Kidney (tissue), 13 donors: ENCODE measurements at regions not wholly inside any gene's neighbourhood (a gene's known extent, or its start where the extent isn't known, plus 50 kb on each side); places are given as distances from the start of the nearest gene placed in this dataset.

Experiments used
- DNase-seq, 5 donors: peaks; one replicate each; pipeline ENCODE4 v3.0.0-alpha.2; 2013 to 2020
- FAIRE-seq: peaks from 2 replicates; lab custom pipeline; 2012; peaks lifted over from hg19 to GRCh38; lab: Jason Lieb, UNC
- H3K27ac ChIP-seq, 2 donors: one replicate each; pipeline ENCODE4 v1.7.0; 2013; ENCODE audit warnings: low read depth in 2 of 2, low read length in 2 of 2, inconsistent platforms in 1 of 2
- H3K27me3 ChIP-seq: one replicate; pipeline ENCODE4 v1.7.1; 2013; ENCODE audit warnings: low read length, inconsistent platforms; ENCODE audit not compliant: control insufficient read depth, insufficient read depth
- H3K36me3 ChIP-seq, 3 donors: one replicate each; pipeline versions ENCODE4 v1.7.0 to v1.7.1; 2013; ENCODE audit warnings: low read length in 3 of 3, control low read depth in 1 of 3, inconsistent platforms in 1 of 3; ENCODE audit not compliant: insufficient read depth in 3 of 3, control insufficient read depth in 2 of 3
- H3K4me1 ChIP-seq, 3 donors: one replicate each; pipeline versions ENCODE4 v1.7.0 to v1.7.1; 2013; ENCODE audit warnings: low read length in 3 of 3, inconsistent platforms in 1 of 3, low read depth in 1 of 3; ENCODE audit not compliant: control insufficient read depth in 2 of 3, insufficient read depth in 2 of 3
- H3K4me3 ChIP-seq, 3 donors: one replicate each; pipeline versions ENCODE4 v1.7.0 to v1.8.1; 2013; ENCODE audit warnings: low read length in 3 of 3, control low read depth in 1 of 3, inconsistent platforms in 1 of 3
- H3K9ac ChIP-seq, 3 donors: one replicate each; pipeline versions ENCODE4 v1.7.0 to v1.7.1; 2013; ENCODE audit warnings: low read length in 3 of 3, control low read depth in 1 of 3, inconsistent platforms in 1 of 3
- H3K9me3 ChIP-seq, 3 donors: one replicate each; pipeline versions ENCODE4 v1.7.0 to v1.7.1; 2013; ENCODE audit warnings: low read length in 3 of 3, control low read depth in 1 of 3, inconsistent platforms in 1 of 3; ENCODE audit not compliant: control insufficient read depth in 2 of 3, insufficient read depth in 1 of 3
- intact Hi-C: fragments of 100-400 bp; cut with DNase I; formaldehyde crosslinking; loops from one replicate; pipeline ENCODE4 v1.11.1; 2022
- TF ChIP-seq, protein P1 (sequence below): IDR thresholded peaks from 3 replicates; pipeline ENCODE4 v1.5.1; 2012; ENCODE audit warnings: mild to moderate bottlenecking, moderate library complexity, borderline replicate concordance; ENCODE audit not compliant: insufficient read depth; ENCODE audit errors: extremely low read depth
- donor health status: control.
- donor health status: control.
- donor health status: control.
- donor health status: control.
- donor health status: control.
- donor health status: DM: yes; HTN: yes; CAD: no.
- donor health status: Normal renal cell carcinoma (clear cell type).

DNA sequence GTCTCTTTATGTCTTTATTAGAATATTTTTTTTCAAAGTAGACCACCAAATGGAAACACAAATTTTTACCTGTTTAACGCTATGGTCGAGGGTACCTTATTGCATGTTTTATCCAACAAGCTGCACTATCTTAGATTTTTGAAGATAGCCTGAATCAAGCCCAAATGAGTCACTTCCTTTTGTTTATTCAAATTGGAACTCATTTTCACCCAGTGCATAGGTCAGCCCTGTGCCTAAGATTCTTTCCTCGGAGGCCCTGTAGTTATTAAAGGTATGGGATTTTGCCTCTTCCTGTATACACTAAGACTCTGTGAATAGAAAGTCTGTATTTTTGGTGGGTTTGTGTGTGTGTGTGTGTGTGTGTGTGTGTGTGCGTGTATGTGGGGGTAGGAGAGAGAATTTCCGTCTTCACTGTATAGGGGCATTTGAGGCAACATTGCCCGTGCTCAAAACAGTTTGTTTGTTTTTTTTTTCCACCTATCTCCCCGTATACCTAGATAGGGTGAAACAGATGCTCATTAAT lies 358.0 kb upstream of the CADM2 start:
- Histone ChIP-seq H3K36me3 (no peaks in the 10 kb centered on the region), H3K27me3 (no peaks in the 10 kb centered on the region), H3K27ac (no peak overlapping the region), H3K4me3 (no peak overlapping the region), H3K9ac (no peak overlapping the region), H3K4me1 (no peaks in the 10 kb centered on the region), H3K9me3 (no peaks in the 10 kb centered on the region)
- intact Hi-C loops: no loop called here
- TF ChIP-seq, protein P1, sequence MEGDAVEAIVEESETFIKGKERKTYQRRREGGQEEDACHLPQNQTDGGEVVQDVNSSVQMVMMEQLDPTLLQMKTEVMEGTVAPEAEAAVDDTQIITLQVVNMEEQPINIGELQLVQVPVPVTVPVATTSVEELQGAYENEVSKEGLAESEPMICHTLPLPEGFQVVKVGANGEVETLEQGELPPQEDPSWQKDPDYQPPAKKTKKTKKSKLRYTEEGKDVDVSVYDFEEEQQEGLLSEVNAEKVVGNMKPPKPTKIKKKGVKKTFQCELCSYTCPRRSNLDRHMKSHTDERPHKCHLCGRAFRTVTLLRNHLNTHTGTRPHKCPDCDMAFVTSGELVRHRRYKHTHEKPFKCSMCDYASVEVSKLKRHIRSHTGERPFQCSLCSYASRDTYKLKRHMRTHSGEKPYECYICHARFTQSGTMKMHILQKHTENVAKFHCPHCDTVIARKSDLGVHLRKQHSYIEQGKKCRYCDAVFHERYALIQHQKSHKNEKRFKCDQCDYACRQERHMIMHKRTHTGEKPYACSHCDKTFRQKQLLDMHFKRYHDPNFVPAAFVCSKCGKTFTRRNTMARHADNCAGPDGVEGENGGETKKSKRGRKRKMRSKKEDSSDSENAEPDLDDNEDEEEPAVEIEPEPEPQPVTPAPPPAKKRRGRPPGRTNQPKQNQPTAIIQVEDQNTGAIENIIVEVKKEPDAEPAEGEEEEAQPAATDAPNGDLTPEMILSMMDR: no peak
- DNase-seq (no peak), FAIRE-seq (no peak)

DNA sequence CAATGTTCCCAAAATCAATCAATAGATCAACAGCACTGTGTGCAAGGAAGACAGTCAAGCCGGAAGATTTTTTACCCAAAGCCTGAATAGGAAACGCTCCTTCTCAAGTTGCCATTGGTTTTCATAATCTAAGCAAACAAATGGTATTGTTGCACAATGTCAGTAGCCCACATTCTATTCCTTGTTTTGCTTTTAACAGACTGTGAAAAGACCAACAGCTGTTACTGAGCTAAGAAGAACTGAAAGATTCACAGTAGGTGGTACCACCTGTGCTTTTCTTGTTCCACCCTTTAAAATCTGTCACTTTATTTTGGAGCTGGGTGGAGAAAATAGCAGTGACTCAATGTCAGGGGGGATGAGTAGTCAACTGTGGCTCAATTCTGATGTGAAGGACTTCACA lies 357.5 kb upstream of the CADM2 start:
- TF ChIP-seq, protein P1: no peak
- Histone ChIP-seq H3K9me3 (no peaks in the 10 kb centered on the region), H3K36me3 (no peaks in the 10 kb centered on the region), H3K9ac (no peak overlapping the region), H3K27me3 (no peaks in the 10 kb centered on the region), H3K27ac (no peak overlapping the region), H3K4me1 (no peaks in the 10 kb centered on the region), H3K4me3 (no peak overlapping the region)
- DNase-seq: no peak
- intact Hi-C loops: no loop called here
- FAIRE-seq: no peak

DNA sequence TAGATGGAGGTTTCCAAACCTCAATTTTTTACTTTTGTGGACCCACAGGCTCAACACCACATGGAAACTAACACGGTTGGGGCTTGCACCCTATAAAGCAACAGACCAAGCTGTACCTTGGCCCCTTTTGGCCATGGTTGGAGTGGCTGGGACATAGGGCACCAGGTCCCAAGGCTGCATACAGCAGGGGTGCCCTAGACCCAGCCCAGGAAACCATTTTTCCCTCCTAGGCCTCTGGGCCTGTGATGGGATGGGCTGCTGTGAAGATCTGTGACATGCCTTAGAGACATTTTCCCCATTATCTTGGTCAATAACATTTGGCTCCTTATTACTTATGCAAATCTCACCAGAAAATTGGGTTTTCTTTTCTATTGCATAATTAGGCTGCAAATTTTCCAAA lies 337.0 kb upstream of the CADM2 start:
- FAIRE-seq: no peak
- intact Hi-C loops: no loop called here

More for the DNA sequence above, 337.0 kb upstream of the CADM2 start:
- no peaks in the 10 kb centered on the region for H3K36me3 ChIP-seq
- no peaks in the 10 kb centered on the region for H3K4me1 ChIP-seq
- TF ChIP-seq, protein P1: no peak
- H3K27ac ChIP-seq: no peak overlapping the region
- H3K9me3 ChIP-seq: peaks cover 0 to 9% (median 2%) of the 10 kb centered on the region in 3 donors
- no peak overlapping the region for H3K9ac ChIP-seq
- no peak for DNase-seq
- no peaks in the 10 kb centered on the region for H3K27me3 ChIP-seq
- H3K4me3 ChIP-seq: no peak overlapping the region
